GM12875 (cell line): ENCODE measurements at regions not wholly inside any gene's neighbourhood (a gene's known extent, or its start where the extent isn't known, plus 50 kb on each side); places are given as distances from the start of the nearest gene placed in this dataset.

ENCODE experiments used
- H3K4me3 ChIP-seq: one replicate; pipeline ENCODE4 v1.5.1; 2011; ENCODE audit warnings: low read depth, low read length, control low read depth
- TF ChIP-seq, protein P1 (sequence below): IDR thresholded peaks from 2 replicates; pipeline ENCODE4 v1.5.1; 2011; ENCODE audit warnings: low read depth, mild to moderate bottlenecking, control low read depth, inconsistent platforms, low read length, moderate library complexity, borderline replicate concordance; ENCODE audit not compliant: insufficient read depth

DNA sequence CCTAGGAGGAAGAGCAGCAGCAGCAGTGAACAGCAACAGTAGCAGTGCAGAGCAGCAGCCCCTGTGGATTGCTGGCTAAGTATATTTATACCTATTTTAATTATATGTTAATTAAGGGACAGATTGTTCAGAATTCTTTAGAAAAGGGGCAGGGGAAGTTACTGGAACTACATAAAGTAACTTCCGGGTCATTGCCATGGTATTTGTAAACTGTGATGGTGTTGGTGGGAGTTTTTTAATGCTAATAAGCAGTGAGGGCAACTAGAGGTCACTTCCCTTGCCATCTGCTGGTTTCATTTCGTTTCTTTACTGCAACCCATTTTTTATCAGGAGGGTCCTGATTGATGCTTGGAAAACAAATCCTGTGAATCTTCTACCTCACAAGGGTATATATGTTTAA lies 229.8 kb upstream of the PODXL start:
- no peak overlapping the region for H3K4me3 ChIP-seq
- TF ChIP-seq, protein P1, sequence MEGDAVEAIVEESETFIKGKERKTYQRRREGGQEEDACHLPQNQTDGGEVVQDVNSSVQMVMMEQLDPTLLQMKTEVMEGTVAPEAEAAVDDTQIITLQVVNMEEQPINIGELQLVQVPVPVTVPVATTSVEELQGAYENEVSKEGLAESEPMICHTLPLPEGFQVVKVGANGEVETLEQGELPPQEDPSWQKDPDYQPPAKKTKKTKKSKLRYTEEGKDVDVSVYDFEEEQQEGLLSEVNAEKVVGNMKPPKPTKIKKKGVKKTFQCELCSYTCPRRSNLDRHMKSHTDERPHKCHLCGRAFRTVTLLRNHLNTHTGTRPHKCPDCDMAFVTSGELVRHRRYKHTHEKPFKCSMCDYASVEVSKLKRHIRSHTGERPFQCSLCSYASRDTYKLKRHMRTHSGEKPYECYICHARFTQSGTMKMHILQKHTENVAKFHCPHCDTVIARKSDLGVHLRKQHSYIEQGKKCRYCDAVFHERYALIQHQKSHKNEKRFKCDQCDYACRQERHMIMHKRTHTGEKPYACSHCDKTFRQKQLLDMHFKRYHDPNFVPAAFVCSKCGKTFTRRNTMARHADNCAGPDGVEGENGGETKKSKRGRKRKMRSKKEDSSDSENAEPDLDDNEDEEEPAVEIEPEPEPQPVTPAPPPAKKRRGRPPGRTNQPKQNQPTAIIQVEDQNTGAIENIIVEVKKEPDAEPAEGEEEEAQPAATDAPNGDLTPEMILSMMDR: no peak

DNA sequence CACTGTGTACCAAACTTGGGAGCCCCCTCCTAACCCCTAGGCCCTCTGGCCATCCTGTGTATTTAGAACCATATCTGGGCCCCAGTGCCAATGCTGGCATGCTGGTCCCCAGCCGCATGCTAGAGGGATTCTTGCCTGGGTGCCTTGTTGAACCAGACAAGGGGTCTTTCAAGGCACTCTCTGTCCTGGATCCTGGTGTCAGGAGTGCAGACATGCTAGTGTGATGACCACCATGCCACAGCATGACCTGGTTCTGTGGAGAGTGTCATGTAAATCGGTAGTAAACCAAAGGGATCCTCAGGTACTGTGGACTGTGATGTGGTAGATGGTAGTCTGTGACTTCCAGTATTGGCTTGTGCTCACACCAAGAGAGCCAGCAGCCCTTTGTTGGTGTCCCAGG lies 222.2 kb upstream of the PODXL start:
- no peak overlapping the region for H3K4me3 ChIP-seq
- TF ChIP-seq, protein P1: no peak

DNA sequence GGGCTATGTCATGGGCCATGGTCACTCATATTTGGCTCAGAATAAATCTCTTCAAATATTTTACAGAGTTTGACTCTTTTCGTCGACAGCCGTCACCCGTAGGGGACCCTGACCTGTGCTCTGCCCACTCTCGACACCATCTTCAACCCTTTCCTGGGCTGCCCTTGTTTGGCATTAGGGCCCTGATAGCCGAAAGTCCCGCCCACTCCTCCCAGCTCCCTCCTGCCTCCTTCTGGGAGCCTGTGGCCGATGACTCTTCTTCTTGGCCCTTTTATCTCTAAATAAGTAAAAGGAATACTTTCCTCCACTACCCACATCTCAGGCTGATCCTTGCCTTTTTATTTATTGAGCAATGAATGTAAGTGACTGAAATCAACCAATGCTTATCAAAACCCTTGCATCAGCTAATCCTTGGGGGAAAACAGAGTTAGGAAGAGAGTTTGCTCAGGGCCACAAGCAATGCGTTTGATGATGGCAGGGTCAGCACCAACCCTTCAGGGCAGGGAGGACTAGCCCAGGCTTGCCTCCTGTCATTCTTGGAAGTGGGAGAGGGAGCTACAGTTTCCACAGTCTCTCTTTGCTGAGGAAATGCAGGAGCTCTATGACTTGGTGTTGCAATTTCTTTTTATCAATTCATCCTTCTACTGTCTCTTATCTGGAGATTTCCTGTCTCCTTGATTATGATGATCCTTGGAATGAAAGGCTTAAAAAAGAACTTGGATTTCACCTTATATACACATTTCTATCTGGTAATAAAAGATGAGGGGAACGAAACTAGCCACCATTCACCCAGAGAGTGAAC lies 218.2 kb upstream of the PODXL start:
- no peak overlapping the region for H3K4me3 ChIP-seq
- TF ChIP-seq, protein P1: no peak

DNA sequence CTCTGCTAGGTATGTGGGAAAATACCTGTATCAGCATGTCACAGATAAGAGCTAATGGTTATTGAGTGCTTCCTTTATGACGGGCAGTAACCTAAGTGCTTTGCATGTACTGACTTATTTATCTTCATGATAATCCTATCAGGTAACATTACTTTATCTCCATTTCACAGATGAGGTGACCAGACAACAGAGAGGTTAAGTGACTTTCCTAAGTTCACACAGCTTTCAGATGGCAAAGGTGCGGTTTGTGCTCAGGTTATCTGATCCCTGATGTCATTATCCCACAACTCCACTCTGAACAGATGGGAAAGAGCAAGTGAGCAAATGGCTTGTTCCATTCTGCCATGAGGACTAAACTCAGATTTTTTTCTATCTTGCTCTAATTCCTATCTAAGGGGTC lies 217.0 kb upstream of the PODXL start:
- TF ChIP-seq, protein P1: no peak

GRCh38 chr7:131769241-131769640 lies 212.8 kb upstream of the PODXL start:
- TF ChIP-seq, protein P1: no peak
- no peak overlapping the region for H3K4me3 ChIP-seq

More for the DNA sequence above, 217.0 kb upstream of the PODXL start:
- H3K4me3 ChIP-seq: no peak overlapping the region

GRCh38 chr7:131767591-131767990 lies 211.2 kb upstream of the PODXL start:
- TF ChIP-seq, protein P1: no peak

DNA sequence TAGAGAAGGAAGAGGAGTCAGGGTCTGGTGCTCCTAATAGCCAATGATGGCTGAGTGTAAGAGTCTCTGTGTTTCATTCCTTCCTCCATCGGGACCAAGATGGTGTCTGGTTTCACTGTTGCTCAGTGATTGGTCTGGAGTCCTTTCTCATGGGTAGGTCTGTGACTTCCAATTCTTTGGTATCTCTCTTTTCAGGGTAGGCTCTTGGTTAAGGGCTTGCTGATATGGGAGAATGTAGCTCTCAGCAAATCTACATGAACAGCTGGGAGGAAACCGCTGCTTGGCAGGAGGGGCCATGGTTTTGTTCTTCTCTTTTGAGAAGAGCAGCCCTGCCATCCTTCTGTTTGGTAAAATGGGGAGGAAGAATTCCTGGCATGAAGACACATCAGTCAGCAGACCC lies 209.1 kb upstream of the PODXL start:
- TF ChIP-seq, protein P1: no peak

More at GRCh38 chr7:131767591-131767990, 211.2 kb upstream of the PODXL start:
- H3K4me3 ChIP-seq: no peak overlapping the region

More for the DNA sequence above, 209.1 kb upstream of the PODXL start:
- H3K4me3 ChIP-seq: no peak overlapping the region
